ENCODE measurements at regions not wholly inside any gene's neighbourhood (a gene's known extent, or its start where the extent isn't known, plus 50 kb on each side); places are given as distances from the start of the nearest gene placed in this dataset.
"Not testable (repeated sequence)": the region's sequence is repeated elsewhere in the genome, so short reads cannot be mapped to it uniquely, and the experiment has no call there.

DNA sequence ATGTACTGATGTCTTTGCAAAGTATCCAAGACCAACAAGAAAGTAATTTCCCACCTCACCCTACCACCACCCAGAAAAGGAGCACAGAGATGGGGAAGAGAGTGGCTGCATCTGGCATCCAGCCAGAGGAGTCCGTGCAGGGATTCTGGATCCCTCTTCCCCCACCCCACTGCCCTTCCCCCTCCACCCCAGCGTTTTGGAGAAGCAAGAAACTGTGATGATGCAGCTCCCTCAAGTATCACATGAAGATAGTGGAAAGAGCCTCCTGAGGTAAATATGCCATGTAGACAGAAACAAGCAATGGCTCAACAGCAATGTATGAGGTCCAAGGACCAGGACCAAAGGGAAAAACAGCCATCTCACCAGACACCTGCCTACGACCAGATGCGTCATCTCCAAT, 153.8 kb downstream of the DEPDC1B start:
- no peak for DNase-seq (ENCODE audit: low spot score)

DNA sequence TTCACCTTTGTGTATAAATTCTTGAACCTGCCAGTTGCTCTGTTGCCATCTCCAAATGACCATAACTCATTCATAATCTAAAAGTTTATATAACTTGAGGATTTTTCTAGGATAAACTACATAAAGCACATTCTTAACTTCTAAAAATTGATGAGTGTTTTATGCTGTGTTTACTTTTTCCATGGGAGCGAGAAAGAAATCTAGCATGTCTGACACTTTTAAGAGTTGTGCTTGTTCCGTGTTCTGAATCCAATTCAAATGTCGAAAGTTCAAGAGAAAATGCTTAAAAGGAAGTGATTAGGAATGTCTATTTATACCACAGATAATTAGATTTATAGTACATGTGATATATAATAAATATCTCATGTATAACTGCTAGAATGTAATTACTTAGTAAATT, 154.4 kb downstream of the DEPDC1B start:
- DNase-seq (ENCODE audit: low spot score): no peak

DNA sequence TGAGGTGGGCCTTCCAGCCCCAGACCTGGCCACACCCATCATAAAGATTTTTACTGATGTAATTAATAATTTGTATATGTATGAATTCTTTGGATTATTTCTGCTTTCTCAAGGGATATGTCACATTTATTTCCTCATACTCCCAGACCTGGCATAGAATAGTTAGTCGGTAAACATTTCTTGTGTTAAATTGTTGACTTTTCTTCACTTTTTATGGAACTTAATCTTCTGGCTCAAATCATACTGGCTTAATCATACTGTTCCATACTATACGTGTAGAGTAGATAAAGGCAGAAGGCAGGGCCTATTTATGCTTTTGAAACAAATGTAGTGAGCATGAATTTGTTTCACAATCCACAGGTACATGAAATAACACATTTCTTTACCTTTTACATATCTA, 155.8 kb downstream of the DEPDC1B start:
- DNase-seq (ENCODE audit: low spot score): no peak

DNA sequence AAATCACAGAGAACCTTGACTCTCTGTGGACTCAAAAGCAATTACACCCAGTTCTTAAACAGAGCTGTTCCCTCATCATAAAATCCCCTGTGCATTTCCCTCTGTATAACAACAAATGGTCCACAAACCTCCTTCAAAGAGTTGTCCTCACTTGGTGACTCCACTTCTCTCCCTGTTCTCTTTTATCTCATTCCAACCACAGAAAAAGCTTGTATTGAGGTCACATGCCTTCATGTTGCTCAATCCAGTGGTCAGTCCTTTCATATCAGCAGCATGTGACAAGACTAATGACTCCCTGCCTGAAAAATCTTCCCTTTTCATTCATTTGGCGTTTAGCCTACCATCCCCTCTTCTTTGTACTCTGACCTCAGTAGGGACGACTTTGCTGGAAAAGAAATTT, 158.0 kb downstream of the DEPDC1B start:
- peak; percentile 39 for DNase-seq (ENCODE audit: low spot score)

DNA sequence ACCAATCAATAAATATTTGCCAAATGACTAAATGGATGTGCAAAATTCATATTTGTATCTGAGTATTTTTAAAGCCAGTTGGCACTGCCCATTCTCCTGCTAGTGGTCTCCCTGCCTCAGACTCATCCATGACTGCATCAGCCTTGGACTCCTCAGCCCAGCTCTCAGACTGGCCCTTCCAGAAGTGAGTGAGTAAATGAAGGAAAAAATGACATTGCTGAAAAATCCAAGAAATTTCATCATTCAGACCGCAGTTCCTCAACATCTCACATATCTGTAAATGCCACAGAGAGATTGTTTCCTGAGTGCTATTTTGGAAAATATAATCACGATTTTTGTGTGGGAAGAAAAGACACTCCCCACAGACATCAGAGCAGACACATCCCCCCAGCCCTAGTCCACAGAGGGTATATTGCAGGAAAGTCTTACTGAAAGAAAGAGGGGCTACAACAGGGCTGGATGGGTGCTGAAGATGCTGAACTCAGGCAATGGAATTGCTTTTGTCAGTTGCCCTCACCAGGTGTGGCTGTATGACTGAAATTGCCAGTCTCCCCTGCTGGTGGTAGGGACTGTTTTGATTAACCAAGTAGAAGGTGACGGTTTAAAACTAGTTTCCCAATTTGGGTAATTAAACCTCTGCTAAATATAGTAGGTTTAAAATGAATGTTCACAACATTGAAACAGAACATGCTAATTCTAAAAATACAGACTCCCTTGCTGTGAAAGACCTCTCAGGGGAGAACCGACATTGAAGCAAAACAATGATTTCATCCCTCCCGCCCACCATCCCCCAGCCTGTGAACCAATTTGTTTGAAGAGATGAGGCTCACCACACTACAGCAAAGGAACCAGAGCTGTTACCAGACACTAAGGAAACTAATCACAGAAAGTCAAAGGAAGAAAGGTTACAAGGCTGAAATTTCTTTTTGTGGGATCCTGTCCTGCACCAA, 158.8 kb downstream of the DEPDC1B start:
- DNase-seq (ENCODE audit: low spot score): peak; percentile 17

DNA sequence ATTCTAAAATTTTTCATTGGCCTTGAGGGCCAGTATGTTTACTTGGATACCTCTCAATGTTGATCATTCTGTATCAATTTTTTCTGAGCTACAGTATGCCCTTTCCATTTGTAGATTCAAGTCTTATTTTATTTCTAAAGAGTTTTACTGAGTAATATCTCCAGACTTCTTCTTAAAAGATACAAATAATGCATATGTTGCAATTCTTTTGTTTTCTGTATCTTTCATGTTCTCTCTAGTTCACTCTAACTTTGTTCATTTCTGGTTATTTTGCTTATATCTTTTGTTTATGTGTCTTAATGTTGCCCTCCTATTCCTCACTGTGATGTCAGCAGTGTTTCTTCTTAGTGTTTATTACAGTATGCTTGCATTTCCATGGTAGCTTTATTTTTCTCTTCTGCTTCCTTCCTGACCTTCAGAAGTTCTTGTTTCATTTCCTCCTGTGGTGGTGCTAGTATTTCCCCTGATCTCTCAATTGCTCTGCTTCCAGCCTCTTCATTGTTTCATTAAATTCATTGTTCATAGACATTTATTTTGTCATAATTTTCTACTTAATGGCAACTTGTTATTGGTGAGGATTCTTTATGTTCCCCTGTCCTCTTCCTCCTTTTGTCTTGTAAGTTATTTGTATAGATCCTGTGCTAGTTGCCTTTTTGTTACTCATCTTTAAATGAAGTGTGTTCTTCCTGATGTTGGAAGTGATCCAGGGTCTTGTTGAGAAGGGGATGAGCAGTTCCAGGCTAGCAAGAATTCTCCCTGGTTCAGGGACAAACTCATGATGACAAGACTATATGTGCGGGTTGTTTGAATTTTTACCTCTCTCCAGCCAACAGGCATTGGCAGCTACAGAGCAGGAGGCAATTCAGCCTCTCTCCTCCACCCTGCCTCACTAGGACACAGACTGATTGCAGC, 160.8 kb downstream of the DEPDC1B start:
- no peak for DNase-seq (ENCODE audit: low spot score)

DNA sequence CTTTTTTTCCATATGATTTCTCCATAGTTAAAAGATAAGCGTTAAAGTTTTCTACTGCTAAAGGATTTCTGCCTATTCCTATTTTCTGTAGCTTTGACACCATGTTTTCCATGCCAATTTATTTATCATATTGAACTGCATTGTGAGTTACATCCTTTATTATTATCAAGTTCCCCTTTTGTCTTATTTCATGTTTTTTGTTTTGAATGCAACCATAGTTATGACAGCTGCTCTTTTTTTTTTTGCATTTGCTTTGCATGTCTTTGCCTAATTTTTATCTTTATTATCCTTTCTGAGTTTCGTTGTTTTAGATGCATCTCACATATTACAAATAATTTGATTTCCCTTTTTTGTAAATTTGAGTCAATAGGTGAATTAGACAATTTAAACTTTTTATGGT, 161.5 kb downstream of the DEPDC1B start:
- no peak for DNase-seq (ENCODE audit: low spot score)

DNA sequence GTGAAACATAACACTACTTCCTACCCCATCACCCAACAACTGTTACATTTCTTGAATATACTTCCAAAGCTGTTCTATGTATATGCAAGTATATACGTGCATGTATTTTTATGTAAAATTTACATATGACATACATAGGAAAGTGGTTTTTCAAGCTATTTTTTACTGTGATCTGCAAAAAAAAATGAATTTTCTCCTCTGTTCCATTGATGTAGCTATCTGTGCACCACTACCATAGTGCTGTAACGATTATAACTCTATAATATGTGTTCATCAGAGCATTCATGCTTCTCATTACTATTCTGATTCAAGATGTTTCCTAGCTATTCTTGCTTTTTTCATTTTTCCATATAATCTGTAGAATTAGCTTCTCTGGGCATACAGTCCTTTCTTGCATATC, 164.0 kb downstream of the DEPDC1B start:
- DNase-seq (ENCODE audit: low spot score): no peak

DNA sequence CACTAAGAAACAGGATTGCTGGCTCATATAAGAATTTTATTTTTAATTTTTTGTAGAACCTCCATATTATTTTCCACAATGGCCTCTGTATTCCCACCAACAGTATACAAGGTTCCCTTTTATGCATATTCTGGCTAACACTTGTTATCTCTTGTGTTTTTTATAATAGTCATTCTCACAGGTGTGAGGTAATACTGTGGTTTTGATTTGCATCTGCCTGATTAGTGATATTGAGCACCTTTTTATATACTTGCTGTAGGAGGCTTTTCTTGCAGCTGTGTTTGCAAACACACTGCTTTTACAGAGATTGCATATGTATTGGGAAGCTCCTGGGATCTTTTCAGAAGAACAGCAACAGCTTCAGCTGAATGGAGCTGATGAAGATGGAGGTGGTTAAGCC, 164.8 kb downstream of the DEPDC1B start:
- no peak for DNase-seq (ENCODE audit: low spot score)

DNA sequence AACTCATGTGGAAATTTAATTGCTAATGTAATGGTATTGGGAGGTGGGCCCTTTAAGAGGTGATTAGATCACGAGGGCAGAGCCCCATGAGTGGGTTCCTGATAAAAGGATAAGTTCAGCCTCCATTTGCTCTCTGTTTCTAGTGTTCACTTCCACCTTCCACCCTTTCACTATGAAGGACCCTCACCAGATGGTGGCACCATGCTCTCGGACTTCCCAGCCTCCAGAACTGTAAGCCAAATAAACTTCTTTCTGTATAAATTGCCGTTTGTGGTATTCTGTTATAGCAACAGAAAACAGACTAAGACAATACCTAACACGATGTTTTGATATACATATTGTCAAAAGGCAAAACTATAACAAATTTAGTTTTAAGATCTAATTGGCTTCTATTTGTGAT, 166.2 kb downstream of the DEPDC1B start:
- no peak for DNase-seq (ENCODE audit: low spot score)

DNA sequence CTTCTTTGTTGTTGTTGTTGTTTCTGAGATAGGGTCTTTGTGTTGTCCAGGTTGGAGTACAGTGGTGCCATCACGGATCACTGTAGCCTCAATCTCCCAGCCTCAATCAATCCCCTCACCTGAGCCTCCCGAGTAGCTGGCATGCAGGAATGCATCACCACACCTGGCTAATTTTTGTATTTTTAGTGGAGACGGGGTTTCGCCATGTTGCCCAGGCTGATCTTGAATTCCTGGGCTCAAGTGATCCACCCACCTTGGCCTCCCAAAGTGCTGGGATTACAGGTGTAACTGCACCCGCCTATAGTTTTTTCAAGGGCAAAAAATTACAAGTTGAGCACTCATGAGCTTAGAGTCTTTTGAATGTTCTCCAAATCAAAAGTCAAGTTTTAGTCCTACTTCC, 167.2 kb downstream of the DEPDC1B start:
- not testable (repeated sequence) for DNase-seq (ENCODE audit: low spot score)

DNA sequence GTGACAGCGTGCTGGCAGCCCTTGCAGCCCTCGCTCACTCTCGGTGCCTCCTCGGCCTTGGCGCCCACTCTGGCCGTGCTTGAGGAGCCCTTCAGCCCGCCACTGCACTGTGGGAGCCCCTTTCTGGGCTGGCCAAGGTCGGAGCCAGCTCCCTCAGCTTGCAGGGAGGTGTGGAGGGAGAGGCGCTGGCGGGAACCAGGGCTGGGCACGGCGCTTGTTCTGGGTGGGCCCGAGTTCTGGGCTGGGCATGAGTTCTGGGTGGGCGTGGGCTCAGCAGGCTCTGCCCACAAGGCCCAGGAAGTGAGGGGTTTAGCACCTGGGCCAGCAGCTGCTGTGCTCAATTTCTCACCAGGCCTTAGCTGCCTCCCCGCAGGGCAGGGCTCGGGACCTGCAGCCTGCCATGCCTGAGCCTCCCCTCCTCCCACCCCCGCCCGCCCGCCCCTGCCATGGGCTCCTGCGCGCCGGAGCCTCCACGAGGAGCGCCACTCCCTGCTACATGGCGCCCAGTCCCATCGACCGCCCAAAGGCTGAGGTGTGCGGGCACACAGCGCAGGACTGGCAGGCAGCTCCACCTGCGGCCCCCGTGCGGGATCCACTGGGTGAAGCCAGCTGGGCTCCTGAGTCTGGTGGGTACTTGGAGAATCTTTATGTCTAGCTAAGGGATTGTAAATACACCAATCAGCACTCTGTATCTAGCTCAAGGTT, 169.7 kb downstream of the DEPDC1B start:
- DNase-seq (ENCODE audit: low spot score): not testable (repeated sequence)

DNA sequence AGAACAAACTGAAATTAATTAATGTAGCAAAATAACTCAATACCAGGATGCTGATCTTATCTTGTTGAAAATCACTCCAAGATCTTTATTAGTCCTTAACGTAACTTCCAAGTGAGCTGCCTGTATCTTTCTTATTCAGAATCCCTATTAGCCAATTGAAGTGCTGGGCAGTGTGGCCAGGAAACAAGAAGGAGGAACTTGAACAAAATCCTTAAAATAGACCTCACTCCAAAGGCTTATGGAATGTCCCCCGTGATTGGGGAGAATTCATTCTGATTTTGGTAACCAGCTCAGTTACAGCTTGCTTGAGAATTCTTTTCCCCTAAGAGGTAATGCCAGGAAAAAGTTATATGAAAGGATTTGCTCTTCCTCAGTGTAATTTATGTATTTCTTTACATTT, 171.0 kb downstream of the DEPDC1B start:
- no peak for DNase-seq (ENCODE audit: low spot score)

DNA sequence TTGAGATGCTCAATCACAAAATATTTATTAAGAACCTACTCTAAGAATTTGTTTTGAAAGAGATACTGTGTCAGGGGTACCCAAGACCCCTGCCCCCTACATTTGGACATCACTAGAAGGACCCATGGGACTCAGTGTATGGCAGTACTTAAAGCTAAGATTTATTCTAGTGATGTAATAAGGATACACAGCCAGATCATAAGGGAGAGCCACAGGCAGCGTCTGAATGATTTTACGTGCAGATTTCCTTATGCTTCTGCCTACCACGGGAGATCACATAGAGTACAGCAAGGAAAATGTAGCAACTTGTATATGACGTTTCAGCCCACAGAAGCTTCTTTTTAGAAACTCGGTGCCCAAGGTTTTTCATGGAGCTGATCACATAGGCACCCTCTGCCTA, 172.9 kb downstream of the DEPDC1B start:
- DNase-seq (ENCODE audit: low spot score): no peak

DNA sequence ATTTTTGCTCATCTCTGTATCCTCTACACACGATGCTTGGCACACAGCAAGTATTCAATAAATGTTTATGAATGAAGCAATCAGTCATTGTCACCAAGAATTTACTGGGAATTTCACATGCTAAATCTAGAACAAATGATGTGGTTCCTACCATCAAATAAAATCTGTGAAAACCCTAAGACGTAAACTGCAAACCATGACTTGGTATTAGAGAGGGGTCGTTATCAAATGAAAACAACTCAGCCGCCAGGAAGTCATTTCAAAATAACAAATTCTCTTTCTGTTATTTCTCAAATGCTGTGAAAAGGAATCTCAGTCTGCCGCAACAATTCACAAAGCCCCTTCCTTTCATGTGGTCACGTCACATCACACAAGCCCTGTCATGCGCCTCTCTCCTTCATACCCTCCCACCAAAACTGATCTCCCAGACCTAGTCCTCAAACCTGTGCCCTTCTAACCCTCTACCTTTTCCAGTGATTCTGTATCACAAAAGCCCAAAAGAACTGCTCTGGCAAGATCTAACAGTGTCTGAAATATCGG, 173.6 kb downstream of the DEPDC1B start:
- DNase-seq (ENCODE audit: low spot score): no peak

DNA sequence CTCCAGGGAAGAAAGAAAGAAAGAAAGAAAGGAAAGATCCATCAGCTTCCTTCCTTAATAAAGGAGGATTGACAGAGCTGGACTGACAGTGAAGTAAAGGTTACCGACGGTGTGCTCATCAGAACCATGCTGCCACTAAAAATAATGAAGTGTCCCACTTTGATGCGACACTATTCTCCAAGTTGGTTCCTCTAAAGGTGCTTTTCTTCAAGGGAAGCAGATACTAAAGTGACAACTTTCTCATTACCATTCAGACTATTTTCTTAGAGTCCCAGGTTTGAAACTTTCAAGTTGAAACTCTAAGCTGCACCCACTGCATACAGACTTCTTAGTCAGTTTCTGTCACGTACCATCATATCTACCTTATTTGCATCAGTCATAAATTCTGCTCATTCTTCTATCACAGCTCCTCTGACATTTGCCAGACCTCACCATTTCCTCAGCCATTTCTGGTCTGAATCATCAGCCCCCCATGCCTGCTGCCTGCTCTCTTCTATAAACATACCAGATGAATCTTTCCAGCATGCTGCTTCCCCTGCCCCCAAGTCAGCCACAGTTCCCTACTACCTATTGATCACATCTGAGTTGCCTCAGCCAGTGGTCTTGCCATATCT, 177.6 kb downstream of the DEPDC1B start:
- DNase-seq (ENCODE audit: low spot score): no peak

DNA sequence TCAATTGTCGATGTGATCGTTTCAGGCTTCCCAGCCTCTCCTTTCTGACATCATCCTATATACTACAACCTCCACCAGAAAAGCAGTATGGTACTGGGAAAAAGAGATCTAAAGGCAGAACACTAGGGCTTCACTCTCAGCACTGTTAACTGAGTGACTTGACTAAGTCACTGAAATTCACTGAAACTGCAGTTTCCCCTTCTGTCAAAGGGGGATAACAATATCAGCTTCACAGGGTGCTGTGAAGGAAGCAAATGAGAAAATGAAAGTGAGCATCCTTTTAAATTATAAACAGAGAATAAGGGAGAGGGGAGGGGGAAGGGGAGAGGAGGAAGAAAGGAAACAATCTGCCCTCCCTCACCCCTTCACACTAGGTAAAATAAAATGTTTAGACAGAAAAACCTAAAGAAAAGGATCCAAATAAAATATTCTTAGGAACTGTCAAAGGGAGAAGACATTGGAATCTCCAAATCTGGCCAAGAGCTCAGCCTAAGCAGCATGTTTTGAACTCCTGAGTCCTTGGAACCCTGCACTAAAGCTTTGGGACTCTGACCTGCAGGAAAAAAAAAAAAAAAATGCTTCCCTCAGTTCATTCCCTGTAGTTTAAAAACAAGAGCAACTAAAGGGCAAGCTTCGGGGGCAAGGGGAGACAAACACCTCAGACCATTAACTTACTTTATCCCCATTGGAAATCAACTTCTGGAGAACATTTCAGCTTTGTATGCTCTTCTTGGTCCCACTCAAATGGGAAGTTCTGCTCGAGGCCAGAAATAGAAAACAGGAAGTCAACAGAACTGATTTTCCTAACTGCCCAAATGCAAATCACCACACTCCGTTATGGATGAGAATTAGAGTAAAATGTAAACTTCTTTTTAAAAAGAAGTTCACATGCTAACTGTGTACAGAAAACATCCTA, 178.3 kb downstream of the DEPDC1B start:
- no peak for DNase-seq (ENCODE audit: low spot score)

DNA sequence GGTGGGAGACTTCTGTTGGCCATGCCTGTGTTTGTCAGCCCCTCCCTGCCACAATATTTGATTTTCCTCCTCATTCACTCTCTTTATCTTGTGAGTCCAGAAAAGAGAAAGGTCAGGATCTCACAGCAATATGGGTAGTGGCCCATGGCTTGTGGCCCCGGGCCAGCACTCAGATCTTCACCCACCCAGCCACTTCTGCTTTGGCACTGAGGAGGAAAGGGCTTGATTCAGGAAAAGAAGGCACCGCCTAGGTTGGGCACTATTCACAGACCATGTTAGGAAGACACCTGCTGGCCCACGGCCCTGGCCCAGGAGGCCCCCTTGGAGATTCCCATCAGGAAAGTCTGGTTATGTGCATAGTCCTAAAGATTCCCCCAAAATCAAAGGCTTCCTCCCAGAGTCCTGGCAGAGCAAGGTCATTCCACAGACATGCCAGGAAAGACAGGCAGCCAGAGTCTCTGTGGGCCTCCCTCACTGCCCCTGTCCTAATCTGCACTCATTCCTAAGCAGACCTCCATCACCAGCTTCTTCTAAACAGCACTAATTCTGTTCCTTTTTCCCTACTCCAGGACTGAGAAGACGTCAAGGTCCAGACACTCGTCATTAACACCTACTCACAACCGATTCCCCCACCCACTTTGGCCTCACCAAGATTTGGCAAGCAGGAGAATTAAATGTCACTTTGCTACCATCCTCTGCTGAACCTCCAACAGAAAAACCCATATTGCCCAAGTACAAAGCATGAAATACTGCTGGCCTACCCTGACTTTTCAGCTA, 179.3 kb downstream of the DEPDC1B start:
- no peak for DNase-seq (ENCODE audit: low spot score)

DNA sequence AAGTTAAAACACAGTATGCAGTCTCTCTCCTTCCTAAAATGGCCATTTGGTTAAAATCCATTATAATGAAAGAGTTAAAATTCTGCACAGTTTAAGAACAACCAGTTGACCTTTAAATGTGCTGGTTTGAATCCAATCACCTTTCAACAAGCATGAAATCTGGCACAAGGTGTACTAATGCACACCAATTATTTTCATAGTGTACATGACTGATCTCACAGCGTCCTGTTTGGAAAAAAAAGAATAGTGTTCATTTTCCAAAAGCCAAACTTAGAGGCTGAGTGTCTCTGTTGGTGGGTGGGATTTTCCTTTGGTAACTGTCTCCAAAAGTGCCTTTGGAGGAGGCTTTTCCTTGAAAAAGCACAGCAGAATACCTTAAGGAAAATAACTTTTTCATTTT, 180.6 kb downstream of the DEPDC1B start:
- no peak for DNase-seq (ENCODE audit: low spot score)

DNA sequence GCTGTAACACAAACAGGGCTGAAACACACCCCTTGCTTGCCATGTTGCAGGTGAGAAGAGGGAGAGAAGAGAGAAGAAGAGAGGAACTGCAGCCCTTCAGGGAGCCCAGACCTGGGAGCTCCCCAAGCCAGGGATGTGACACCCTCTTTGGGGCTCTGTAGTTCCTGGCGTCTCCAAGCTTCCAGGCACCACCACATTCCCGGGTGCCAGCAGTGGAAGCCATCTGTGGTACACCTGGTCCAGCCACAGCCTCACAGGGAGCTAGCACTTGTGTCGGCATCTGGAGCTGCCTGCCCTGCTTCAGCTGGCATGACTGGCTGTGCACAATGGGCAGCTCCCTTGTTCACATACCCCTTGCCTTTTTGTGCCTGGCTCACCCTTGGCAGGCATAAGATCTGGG, 182.1 kb downstream of the DEPDC1B start:
- no peak for DNase-seq (ENCODE audit: low spot score)

Measured in H4 (cell line).